SIG-M5 (cell line): ENCODE measurements at regions not wholly inside any gene's neighbourhood (a gene's known extent, or its start where the extent isn't known, plus 50 kb on each side); places are given as distances from the start of the nearest gene placed in this dataset.

Source experiments
- DNase-seq: peaks from one replicate; lab custom pipeline; 2025; lab: John Stamatoyannopoulos, UW

- DNase-seq, result no peak
Measured at GRCh38 chr12:24414480-24414879, 465.0 kb upstream of the SOX5 start.

- no peak for DNase-seq
Measured at GRCh38 chr12:24411948-24412347, 462.5 kb upstream of the SOX5 start.

- DNase-seq, result no peak
Measured at GRCh38 chr12:24409868-24410267, 460.4 kb upstream of the SOX5 start.

GRCh38 chr12:24408305-24408704 lies 458.8 kb upstream of the SOX5 start:
- no peak for DNase-seq

- DNase-seq, result no peak
Measured at GRCh38 chr12:24407884-24408283, 458.4 kb upstream of the SOX5 start.

- DNase-seq, result no peak
Measured at GRCh38 chr12:24404086-24404815, 454.8 kb upstream of the SOX5 start.

GRCh38 chr12:24400533-24400932 lies 451.1 kb upstream of the SOX5 start:
- DNase-seq, result no peak

GRCh38 chr12:24398605-24399004 lies 449.1 kb upstream of the SOX5 start:
- no peak for DNase-seq

GRCh38 chr12:24396224-24396623 lies 446.8 kb upstream of the SOX5 start:
- no peak for DNase-seq

- no peak for DNase-seq
Measured at GRCh38 chr12:24394246-24394645, 444.8 kb upstream of the SOX5 start.

GRCh38 chr12:24393071-24393470 lies 443.6 kb upstream of the SOX5 start:
- no peak for DNase-seq

GRCh38 chr12:24389394-24389793 lies 439.9 kb upstream of the SOX5 start:
- no peak for DNase-seq

GRCh38 chr12:24387381-24387780 lies 437.9 kb upstream of the SOX5 start:
- DNase-seq, result no peak

- DNase-seq, result no peak
Measured at GRCh38 chr12:24386836-24387235, 437.4 kb upstream of the SOX5 start.

- no peak for DNase-seq
Measured at GRCh38 chr12:24381790-24382189, 432.3 kb upstream of the SOX5 start.

- no peak for DNase-seq
Measured at GRCh38 chr12:24379861-24380521, 430.5 kb upstream of the SOX5 start.

- DNase-seq, result no peak
Measured at GRCh38 chr12:24379433-24379832, 430.0 kb upstream of the SOX5 start.

- DNase-seq, result no peak
Measured at GRCh38 chr12:24378548-24379407, 429.3 kb upstream of the SOX5 start.

- DNase-seq, result no peak
Measured at GRCh38 chr12:24374452-24374851, 425.0 kb upstream of the SOX5 start.

GRCh38 chr12:24373004-24373403 lies 423.5 kb upstream of the SOX5 start:
- no peak for DNase-seq

GRCh38 chr12:24366514-24366913 lies 417.0 kb upstream of the SOX5 start:
- DNase-seq, result no peak

GRCh38 chr12:24364921-24365320 lies 415.5 kb upstream of the SOX5 start:
- no peak for DNase-seq
